T-cell (primary cell): ENCODE measurements at regions not wholly inside any gene's neighbourhood (a gene's known extent, or its start where the extent isn't known, plus 50 kb on each side); places are given as distances from the start of the nearest gene placed in this dataset.

ENCODE experiments used
- ATAC-seq, 4 experiments: fragments of 200-7000 bp in 3 of 4; fragments of 150-1000 bp in 1 of 4; cut with Tn5 transposase; replicated peaks in 1 of 4; 1 replicate in 3 of 4; 2 replicates in 1 of 4; pipeline ENCODE4 v1.10.0; 2021; ENCODE audit warnings: moderate library complexity in 3 of 4, mild to moderate bottlenecking in 2 of 4, moderate number of reproducible peaks in 1 of 4
- CTCF ChIA-PET, 2 donors: fragments of 300-600 bp; sonication (Branson Sonifier 250); formaldehyde crosslinking; loops; one replicate each; lab custom pipeline; 2022; ENCODE audit warnings: antibody characterized with exemption in 2 of 2; lab: Charles Lee
- POLR2A ChIA-PET, 2 donors: fragments of 300-600 bp; sonication (Branson Sonifier 250); formaldehyde crosslinking; loops; one replicate each; lab custom pipeline; 2022; ENCODE audit warnings: antibody characterized with exemption in 2 of 2; lab: Charles Lee
- DNase-seq, 35 experiments: peaks; one replicate each; pipeline versions ENCODE4 v3.0.0 to v3.0.0-alpha.2; 2013 to 2023
- H3K27ac ChIP-seq: one replicate; pipeline ENCODE4 v1.5.1; 2013; ENCODE audit warnings: low read length
- H3K27me3 ChIP-seq, 2 experiments: replicated peaks in 1 of 2; 1 replicate in 1 of 2; 2 replicates in 1 of 2; pipeline versions ENCODE4 v1.6.1 to v1.7.0; 2013; ENCODE audit warnings: low read length in 1 of 2, mixed read lengths in 1 of 2; ENCODE audit not compliant: control insufficient read depth in 2 of 2, insufficient read depth in 2 of 2; ENCODE audit errors: extremely low read depth in 1 of 2
- H3K36me3 ChIP-seq, 2 donors: 1 replicate in 1 of 2; 2 replicates in 1 of 2; pipeline versions ENCODE4 v1.6.1 to v1.7.0; 2013; ENCODE audit warnings: low read length in 1 of 2; ENCODE audit not compliant: control insufficient read depth in 2 of 2, insufficient read depth in 1 of 2; ENCODE audit errors: extremely low read depth in 1 of 2
- H3K4me1 ChIP-seq, 2 experiments: 1 replicate in 1 of 2; 2 replicates in 1 of 2; pipeline versions ENCODE4 v1.6.1 to v1.7.0; 2013; ENCODE audit warnings: low read length in 2 of 2, mixed read lengths in 1 of 2; ENCODE audit not compliant: insufficient read depth in 2 of 2, control insufficient read depth in 1 of 2; ENCODE audit errors: extremely low read depth in 1 of 2
- H3K4me3 ChIP-seq, 2 donors: 1 replicate in 1 of 2; 2 replicates in 1 of 2; pipeline versions ENCODE4 v1.5.1 to v1.7.0; 2013; ENCODE audit warnings: mild to moderate bottlenecking in 2 of 2, low read length in 1 of 2, moderate library complexity in 1 of 2; ENCODE audit not compliant: control insufficient read depth in 1 of 2; ENCODE audit errors: extremely low read depth in 1 of 2
- H3K9me3 ChIP-seq: 2 replicates; pipeline ENCODE4 v1.7.0; 2013
- H3K27ac Mint-ChIP-seq, 2 donors: one replicate each; pipeline ENCODE4 v1.8.0; 2020 to 2021; ENCODE audit warnings: mild to moderate bottlenecking in 2 of 2, mixed read lengths in 2 of 2
- H3K27me3 Mint-ChIP-seq, 2 donors: one replicate each; pipeline ENCODE4 v1.8.0; 2021 to 2022; ENCODE audit warnings: mixed read lengths in 2 of 2
- H3K36me3 Mint-ChIP-seq: one replicate; pipeline ENCODE4 v1.8.0; 2021; ENCODE audit warnings: mixed read lengths
- H3K4me1 Mint-ChIP-seq, 3 donors: one replicate each; pipeline ENCODE4 v1.8.0; 2020 to 2022; ENCODE audit warnings: mixed read lengths in 3 of 3, mild to moderate bottlenecking in 1 of 3
- H3K4me3 Mint-ChIP-seq, 3 donors: one replicate each; pipeline ENCODE4 v1.8.0; 2020 to 2022; ENCODE audit warnings: mild to moderate bottlenecking in 3 of 3, mixed read lengths in 3 of 3, moderate library complexity in 3 of 3
- H3K9me3 Mint-ChIP-seq, 3 donors: one replicate each; pipeline ENCODE4 v1.8.0; 2020 to 2022; ENCODE audit warnings: mixed read lengths in 3 of 3
- WGBS: methylation state at CpG from one replicate; pipeline ENCODE4 v1.1.5; 2013; ENCODE audit warnings: missing lambda C conversion rate; ENCODE audit not compliant: insufficient coverage; 5-methylcytosine and 5-hydroxymethylcytosine counted together

DNA sequence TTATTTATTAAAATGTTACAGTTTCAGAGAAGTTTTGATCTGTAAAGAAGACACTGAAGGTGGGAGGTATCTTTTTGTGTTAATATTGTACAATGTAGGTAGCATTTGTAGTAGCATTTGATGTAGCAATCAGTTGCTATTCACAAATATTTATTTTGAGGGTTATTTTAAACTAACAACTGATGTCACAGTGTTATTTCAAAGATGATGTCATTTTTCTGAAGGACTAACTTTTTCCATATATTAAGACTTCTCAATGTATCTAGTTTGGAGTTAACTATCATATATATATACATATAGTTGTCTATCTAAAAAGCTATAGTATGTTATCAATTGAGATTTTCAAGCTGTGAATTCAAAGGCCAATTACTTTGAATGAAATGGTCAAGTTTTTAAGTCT is 1003.3 kb downstream of the DSC3 start:
- Mint-ChIP-seq H3K36me3 (no peaks in the 10 kb centered on the region), H3K27me3 (no peaks in the 10 kb centered on the region), H3K4me3 (no peak overlapping the region), H3K4me1 (no peaks in the 10 kb centered on the region), H3K27ac (no peak overlapping the region), H3K9me3 (peaks cover 6 to 34% (median 16%) of the 10 kb centered on the region in 3 donors)
- POLR2A ChIA-PET = no interaction called here
- no peaks in the 10 kb centered on the region for H3K36me3 ChIP-seq
- H3K27ac ChIP-seq = no peak overlapping the region
- no peaks in the 10 kb centered on the region for H3K9me3 ChIP-seq
- no peaks in the 10 kb centered on the region for H3K4me1 ChIP-seq
- CTCF ChIA-PET = no interaction called here
- ATAC-seq = no peak
- no peak overlapping the region for H3K4me3 ChIP-seq
- no peaks in the 10 kb centered on the region for H3K27me3 ChIP-seq
- DNase-seq = no peak

DNA sequence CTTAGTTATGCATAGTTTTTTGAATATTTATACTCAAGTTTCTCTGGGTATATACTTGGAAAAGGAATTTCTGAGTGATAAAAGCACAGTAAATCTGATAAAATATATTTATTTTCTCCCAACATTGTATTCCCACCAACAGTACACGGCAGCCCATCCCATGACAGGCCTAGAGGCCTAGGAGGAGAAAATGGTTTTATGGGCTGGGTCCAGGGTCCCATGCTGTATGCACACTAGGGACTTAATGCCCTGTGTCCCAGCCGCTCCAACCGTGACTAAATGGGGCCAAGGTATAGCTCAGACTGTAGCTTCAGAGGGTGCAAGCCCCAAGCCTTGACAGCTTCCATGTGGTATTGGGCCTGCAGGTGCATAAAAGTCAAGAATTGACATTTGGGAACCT is 1007.7 kb downstream of the DSC3 start:
- H3K27ac Mint-ChIP-seq = no peak overlapping the region
- H3K27me3 Mint-ChIP-seq = no peaks in the 10 kb centered on the region
- H3K4me1 Mint-ChIP-seq = no peaks in the 10 kb centered on the region
- H3K4me3 Mint-ChIP-seq = no peak overlapping the region
- no peak overlapping the region for H3K27ac ChIP-seq
- ATAC-seq (no peak), DNase-seq (no peak)
- no peak overlapping the region for H3K4me3 ChIP-seq
- ChIA-PET CTCF (no interaction called here), POLR2A (no interaction called here)
- no peaks in the 10 kb centered on the region for H3K27me3 ChIP-seq
- H3K4me1 ChIP-seq = no peaks in the 10 kb centered on the region
- no peaks in the 10 kb centered on the region for H3K9me3 ChIP-seq
- H3K36me3 ChIP-seq = no peaks in the 10 kb centered on the region
- H3K9me3 Mint-ChIP-seq = peaks cover 18 to 43% (median 19%) of the 10 kb centered on the region in 3 donors
- no peaks in the 10 kb centered on the region for H3K36me3 Mint-ChIP-seq
- WGBS = 93% methylated on average over 2 of the region's 3 CpGs

DNA sequence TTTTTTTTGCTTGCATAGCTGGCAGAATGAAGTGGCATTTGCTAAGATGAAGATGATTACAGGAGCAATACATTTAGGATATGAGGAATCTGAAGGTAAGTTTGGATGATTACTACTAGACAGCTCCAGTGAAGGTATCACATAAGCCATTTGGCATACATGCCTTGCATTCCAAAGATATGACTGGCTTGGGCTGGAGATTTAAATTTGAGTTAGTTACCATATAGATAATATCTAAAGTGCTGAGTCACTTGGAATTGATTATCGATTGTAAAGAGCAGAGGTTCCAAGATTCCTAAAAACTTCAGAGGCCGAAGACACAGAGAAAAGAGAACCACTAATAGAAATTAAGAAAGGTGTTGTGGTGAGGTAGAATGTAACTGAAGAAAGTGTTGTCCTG is 1026.4 kb downstream of the DSC3 start:
- Mint-ChIP-seq H3K27ac (no peak overlapping the region), H3K4me3 (no peak overlapping the region), H3K36me3 (no peaks in the 10 kb centered on the region), H3K9me3 (peaks cover 11 to 18% (median 17%) of the 10 kb centered on the region in 3 donors), H3K4me1 (no peaks in the 10 kb centered on the region), H3K27me3 (no peaks in the 10 kb centered on the region)
- ATAC-seq = no peak
- DNase-seq = no peak
- POLR2A ChIA-PET = no interaction called here
- Histone ChIP-seq H3K27me3 (no peaks in the 10 kb centered on the region), H3K4me3 (no peak overlapping the region), H3K36me3 (no peaks in the 10 kb centered on the region), H3K9me3 (no peaks in the 10 kb centered on the region), H3K4me1 (no peaks in the 10 kb centered on the region), H3K27ac (no peak overlapping the region)
- no CpG with 5 or more reads among the region's 2 CpGs for WGBS
- CTCF ChIA-PET = no interaction called here

DNA sequence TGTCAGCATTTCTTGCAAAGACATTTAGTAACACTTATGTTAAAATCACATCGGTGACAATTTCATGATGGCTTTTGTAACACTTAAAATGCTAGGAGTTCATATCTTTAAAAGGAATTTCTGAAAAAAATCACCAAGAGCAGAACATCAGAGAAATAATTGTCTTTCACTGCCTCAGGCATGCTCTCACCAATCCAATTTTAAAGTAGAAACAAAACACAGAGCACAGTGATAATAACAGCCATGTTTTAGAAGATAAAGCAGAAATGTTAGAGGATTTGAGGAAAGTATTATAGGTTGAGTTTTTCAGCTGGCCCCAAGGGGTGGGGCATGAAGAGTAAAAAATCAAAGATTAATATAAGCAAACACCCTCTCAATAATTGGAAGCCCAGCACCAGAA is 1037.6 kb downstream of the DSC3 start:
- H3K36me3 Mint-ChIP-seq = no peaks in the 10 kb centered on the region
- H3K27me3 Mint-ChIP-seq = no peaks in the 10 kb centered on the region
- no peaks in the 10 kb centered on the region for H3K36me3 ChIP-seq
- CTCF ChIA-PET = no interaction called here
- ATAC-seq (no peak), DNase-seq (no peak)
- H3K9me3 Mint-ChIP-seq = peaks cover 7 to 16% (median 15%) of the 10 kb centered on the region in 3 donors
- H3K4me1 Mint-ChIP-seq = no peaks in the 10 kb centered on the region
- H3K27me3 ChIP-seq = no peaks in the 10 kb centered on the region
- no peaks in the 10 kb centered on the region for H3K9me3 ChIP-seq
- POLR2A ChIA-PET = no interaction called here
- WGBS = no CpG with 5 or more reads among the region's 1 CpG
- H3K4me3 Mint-ChIP-seq = no peak overlapping the region
- H3K27ac Mint-ChIP-seq = no peak overlapping the region
- H3K27ac ChIP-seq = no peak overlapping the region
- no peaks in the 10 kb centered on the region for H3K4me1 ChIP-seq
- no peak overlapping the region for H3K4me3 ChIP-seq

DNA sequence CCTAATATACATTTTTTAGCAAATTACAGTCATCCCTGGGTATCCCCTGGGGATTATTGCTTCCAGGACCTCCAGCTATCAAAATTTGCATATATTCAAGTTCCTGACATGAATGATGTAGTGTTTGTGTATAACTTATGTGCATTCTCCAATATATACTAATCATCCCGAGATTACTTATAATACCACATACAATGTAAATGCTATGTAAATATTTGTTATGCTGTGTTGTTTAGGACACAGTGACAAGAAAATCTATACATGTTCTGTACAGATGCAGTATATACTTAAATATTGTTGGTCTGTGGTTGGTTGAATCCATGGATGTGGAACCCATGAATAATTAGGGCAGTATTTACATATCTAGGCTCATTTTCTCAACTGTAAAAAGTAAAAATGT is 1060.3 kb downstream of the DSC3 start:
- H3K9me3 Mint-ChIP-seq = peaks cover 12 to 33% (median 23%) of the 10 kb centered on the region in 3 donors

DNA sequence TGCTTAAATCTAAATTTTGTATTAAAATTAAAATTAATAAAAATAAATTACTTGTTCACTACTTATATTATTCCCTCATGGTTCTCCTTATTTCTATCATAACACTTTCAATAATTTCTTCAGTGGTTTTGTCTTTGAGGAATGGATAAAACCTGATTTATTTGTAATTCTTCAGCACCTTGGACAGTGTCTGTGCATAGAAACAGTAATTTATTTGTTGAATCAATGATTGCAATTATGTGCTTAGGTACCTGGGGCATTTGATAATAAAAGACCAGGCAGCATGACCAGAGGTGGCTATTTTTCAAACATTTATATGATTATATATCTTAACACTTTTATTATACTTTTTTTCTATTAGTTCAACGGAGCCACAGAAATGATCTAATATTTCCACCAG is 1062.7 kb downstream of the DSC3 start:
- no peak overlapping the region for H3K4me3 Mint-ChIP-seq
- Histone ChIP-seq H3K4me1 (no peaks in the 10 kb centered on the region), H3K36me3 (no peaks in the 10 kb centered on the region), H3K27me3 (no peaks in the 10 kb centered on the region), H3K9me3 (no peaks in the 10 kb centered on the region), H3K4me3 (no peak overlapping the region), H3K27ac (no peak overlapping the region)
- peaks cover 4 to 25% (median 17%) of the 10 kb centered on the region in 3 donors for H3K9me3 Mint-ChIP-seq
- CTCF ChIA-PET = no interaction called here
- no peak overlapping the region for H3K27ac Mint-ChIP-seq
- DNase-seq (no peak), ATAC-seq (no peak)
- POLR2A ChIA-PET = no interaction called here
- H3K27me3 Mint-ChIP-seq = no peaks in the 10 kb centered on the region
- WGBS = no CpG with 5 or more reads among the region's 1 CpG
- no peaks in the 10 kb centered on the region for H3K36me3 Mint-ChIP-seq
- H3K4me1 Mint-ChIP-seq = no peaks in the 10 kb centered on the region

More for the DNA sequence above, 1060.3 kb downstream of the DSC3 start:
- no peak overlapping the region for H3K4me3 Mint-ChIP-seq
- no peak overlapping the region for H3K27ac Mint-ChIP-seq
- ChIA-PET POLR2A (no interaction called here), CTCF (no interaction called here)
- H3K27ac ChIP-seq = no peak overlapping the region
- WGBS = no CpG with 5 or more reads among the region's 1 CpG
- H3K4me1 Mint-ChIP-seq = no peaks in the 10 kb centered on the region
- no peaks in the 10 kb centered on the region for H3K36me3 ChIP-seq
- DNase-seq (no peak), ATAC-seq (no peak)
- no peak overlapping the region for H3K4me3 ChIP-seq
- no peaks in the 10 kb centered on the region for H3K27me3 ChIP-seq
- no peaks in the 10 kb centered on the region for H3K36me3 Mint-ChIP-seq
- no peaks in the 10 kb centered on the region for H3K4me1 ChIP-seq
- no peaks in the 10 kb centered on the region for H3K27me3 Mint-ChIP-seq
- no peaks in the 10 kb centered on the region for H3K9me3 ChIP-seq

DNA sequence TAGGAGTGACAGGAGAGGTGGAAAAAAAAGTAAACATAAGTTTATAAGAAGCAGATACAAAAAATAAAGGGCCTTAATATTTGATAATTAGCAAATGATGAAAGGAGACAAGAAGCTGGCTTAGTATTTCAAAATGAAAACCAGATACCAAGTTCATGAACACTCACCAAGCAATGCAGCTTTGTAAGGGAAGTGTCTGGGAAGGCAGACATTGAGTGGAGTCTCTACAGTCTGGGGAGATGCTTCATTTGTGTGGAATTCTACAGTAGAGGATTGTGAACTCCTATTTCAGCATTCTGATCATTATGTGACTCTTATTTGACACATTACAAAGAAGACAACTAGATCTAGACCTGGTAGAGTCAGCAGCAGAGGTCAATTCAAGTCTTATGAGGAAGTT is 1072.7 kb downstream of the DSC3 start:
- Histone ChIP-seq H3K36me3 (no peaks in the 10 kb centered on the region), H3K27me3 (no peaks in the 10 kb centered on the region), H3K4me1 (no peaks in the 10 kb centered on the region), H3K9me3 (no peaks in the 10 kb centered on the region), H3K27ac (no peak overlapping the region), H3K4me3 (no peak overlapping the region)
- ATAC-seq = no peak
- peaks cover 0 to 18% (median 6%) of the 10 kb centered on the region in 3 donors for H3K9me3 Mint-ChIP-seq
- H3K4me1 Mint-ChIP-seq = no peaks in the 10 kb centered on the region
- H3K4me3 Mint-ChIP-seq = no peak overlapping the region
- DNase-seq = no peak
- no peaks in the 10 kb centered on the region for H3K36me3 Mint-ChIP-seq
- CTCF ChIA-PET = interaction anchor here in 1 of 2 donors (0.9 kb wide), 1 partner anchor 745 kb away, joined by 3 read pairs; no protein-coding TSS in a partner anchor
- POLR2A ChIA-PET = no interaction called here
- H3K27ac Mint-ChIP-seq = no peak overlapping the region
- no peaks in the 10 kb centered on the region for H3K27me3 Mint-ChIP-seq
